ENCODE measurements at regions not wholly inside any gene's neighbourhood (a gene's known extent, or its start where the extent isn't known, plus 50 kb on each side); places are given as distances from the start of the nearest gene placed in this dataset.
"Not testable (repeated sequence)": the region's sequence is repeated elsewhere in the genome, so short reads cannot be mapped to it uniquely, and the experiment has no call there.

DNA sequence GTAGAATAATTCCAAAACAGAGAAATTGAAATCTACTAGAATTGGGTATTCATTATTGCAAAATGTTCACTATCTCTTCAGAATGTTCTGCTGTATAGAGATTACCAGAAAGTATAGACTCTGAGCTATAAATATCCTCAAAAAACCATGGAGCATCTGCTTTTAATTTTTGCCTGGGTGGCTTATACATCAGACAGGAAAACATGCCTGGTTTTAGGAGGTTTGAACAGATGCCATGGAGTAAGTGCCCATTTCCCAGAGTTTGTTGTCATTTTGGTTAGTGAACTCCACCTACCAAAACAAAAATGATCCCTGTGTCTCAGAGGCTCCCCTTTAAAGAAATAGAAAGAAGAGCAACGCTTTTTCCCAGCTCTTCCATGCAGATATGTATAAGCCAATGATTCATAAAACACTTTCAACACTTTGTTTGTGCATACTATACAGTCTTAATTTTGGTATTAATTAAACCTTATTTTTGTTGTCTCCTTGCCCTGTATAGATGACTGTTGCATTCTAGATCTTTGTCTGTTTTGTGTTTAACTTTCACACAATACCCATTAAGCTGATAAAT lies 68.7 kb downstream of the MEPE start:
- peak; percentile 79 for DNase-seq

DNA sequence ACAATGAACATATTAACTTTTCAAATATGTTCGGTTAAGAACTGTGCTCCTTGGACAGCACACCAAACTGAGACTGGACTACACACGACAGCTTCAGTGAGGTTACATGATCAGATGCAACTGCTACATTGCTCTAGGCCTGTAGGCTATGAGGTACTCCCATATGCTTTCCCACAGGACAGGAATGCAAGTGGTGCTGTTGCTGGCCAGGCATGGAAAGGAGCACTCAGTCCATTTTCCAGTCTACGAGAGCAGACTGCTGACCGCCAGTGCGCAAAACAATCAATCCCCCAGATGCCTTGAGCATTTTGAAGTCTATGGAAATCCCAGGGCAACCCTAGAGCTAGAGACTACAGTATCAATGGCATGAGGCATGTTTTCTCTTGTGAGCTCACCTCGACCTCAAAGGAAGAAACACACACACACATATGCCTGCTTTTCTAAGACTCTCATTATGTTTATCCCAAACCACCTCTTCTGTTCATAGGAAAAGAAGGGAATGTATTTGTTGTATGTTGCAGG lies 70.8 kb upstream of the SPP1 start:
- no peak for DNase-seq

DNA sequence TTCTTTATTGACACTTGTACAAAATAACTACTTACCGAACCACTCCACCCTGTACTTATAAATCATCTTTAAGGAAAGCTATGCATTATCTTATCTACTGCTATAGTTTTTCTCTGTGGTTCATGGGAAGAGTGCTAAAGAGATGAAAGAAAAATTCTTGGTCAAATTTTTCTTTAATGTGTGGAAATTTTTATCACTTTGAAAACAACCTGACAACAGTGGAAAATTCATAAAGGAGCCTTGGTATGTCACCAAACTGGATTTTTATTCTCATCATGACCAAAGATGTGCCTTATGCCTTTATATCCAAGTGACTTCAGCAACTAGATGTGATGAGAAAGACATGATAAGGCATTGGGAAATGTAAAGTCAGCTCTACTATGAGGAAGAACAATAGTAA lies 67.2 kb upstream of the SPP1 start:
- DNase-seq = no peak

DNA sequence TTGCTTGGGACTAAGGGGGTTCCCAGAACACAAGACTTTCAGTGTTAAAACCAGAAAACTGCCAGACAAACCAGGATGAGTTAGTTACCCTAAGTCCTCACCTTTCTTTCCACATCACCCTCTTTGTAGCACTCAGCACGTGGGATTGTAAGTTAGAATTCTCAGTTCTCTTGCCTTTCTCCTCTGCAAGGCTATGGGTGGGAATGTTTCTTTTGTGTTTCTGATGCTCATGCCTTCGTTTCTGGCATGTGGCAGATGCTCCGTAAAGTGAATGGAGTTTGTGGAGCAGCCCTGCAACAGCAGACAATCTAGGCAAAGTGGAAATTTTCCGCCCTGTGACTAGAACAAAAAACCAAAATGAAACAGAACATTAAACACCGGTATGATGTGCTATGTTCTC lies 64.7 kb upstream of the SPP1 start:
- DNase-seq = no peak

DNA sequence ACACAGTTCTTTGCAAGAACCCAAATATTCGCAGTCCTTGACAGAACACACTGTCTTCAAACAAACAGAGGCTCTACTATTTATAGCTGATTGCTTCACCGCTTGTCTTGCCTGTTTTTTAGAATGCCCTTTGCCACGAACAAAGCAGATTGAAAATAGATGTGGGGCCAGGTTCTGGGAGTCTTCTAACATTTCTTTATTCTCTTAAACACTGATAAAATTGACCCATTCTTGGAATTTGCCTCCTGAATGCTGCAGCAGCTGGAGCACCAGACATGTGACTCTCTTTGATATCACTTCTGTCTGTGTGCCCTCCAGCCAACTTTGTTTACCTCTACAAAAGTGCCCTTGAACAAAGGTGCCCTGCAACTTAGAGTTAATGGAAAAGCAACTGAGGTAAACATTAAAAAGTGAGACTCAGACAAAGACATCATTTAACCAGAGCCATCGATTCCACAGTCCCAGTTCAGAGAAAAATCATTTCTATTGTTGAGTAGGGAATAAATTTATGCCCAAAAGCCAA lies 64.2 kb upstream of the SPP1 start:
- DNase-seq = no peak

DNA sequence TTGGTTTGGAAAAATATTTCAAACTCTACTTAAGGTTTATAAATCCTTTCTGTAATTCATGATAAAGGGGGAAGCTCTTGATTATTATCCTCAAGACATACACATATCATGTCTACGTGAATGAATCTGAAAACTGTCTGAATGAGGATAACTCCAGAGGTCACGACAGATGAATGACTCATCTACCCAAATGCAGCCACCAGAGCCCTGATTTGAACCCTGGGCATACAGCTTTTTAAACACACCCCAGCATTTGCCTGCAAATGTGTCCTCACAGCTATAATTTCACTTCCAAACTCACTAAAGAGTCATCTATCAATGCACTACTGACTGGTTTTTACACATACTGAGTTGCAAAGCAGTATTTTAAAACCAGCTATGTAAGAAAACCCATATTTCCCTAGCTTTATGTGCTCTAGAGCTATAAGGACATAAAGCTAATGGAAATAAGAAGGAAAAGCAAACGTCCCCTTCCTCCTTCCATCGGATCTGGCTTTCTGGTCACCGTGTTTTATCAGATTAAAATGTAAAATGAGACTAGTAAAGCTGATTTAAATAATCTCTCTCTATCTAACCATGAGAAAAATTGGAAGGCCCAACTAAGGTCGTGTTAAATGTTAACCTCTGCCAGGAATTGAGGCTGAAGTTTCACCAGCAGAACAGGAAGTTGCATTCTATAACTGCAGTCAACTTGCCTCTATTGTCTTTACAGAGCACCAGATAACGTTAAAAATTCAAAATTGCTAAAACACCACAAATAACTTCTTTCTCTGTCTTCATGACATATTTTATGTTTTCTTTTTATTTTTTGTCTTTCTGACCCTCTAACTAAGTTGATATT lies 63.1 kb upstream of the SPP1 start:
- no peak for DNase-seq

GRCh38 chr4:87913896-87914295 lies 61.6 kb upstream of the SPP1 start:
- no peak for DNase-seq

DNA sequence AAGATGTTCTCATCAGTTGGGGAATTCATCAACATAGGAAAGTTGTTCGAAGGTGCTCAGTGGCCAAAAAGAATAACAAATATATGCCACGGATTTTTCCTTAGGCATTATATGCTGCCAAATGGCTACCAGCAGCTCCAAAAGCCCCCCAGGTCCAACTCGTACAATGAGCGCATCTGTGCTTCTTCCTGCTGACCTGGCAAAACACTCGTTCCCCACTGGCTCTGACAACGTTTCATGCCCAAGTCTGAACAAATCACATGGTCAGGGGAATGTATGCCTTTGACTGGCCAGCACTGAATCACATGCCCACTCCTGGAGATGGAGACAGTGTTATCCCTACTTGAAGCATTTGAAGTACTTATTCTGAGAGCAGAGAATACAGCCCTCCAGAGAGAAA lies 59.9 kb upstream of the SPP1 start:
- no peak for DNase-seq

DNA sequence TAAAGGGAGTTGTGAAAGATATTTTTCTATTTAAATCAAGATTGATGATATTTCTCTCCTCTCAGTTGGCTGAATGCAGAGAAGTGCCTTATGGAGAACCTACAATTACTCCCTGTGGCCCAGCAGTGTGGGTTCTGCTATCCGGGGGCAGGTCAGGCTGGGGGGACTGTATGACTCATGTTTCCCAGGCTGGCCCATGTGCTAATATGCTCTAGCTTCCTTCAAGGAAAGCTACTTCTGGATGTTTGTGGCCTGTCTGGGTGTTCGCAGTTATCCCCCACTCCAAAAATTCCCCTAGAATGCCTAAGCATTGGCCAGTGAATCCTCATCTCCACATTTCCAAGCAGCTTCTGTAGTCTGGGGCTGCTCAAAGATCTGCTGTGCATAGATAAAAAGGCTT lies 58.9 kb upstream of the SPP1 start:
- DNase-seq = peak; percentile 18

DNA sequence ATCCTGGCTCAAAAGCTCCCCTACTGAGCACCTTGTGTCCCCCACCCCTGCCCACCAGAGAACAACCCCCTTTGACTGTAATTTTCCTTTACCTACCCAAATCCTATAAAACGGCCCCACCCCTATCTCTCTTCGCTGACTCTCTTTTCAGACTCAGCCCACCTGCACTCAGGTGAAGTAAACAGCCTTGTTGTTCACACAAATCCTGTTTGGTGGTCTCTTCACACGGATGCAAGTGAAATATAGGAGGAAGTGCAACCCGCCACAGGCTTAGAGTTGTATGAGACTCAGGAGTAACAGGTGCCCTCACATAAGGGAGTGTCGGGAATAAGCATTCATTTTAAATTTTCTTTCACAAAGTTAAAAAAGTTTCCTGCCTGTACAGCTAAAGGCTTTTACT lies 57.6 kb upstream of the SPP1 start:
- not testable (repeated sequence) for DNase-seq

GRCh38 chr4:87918314-87919058 lies 57.0 kb upstream of the SPP1 start:
- no peak for DNase-seq

- not testable (repeated sequence) for DNase-seq
Measured at GRCh38 chr4:87919304-87919703, 56.2 kb upstream of the SPP1 start.

DNA sequence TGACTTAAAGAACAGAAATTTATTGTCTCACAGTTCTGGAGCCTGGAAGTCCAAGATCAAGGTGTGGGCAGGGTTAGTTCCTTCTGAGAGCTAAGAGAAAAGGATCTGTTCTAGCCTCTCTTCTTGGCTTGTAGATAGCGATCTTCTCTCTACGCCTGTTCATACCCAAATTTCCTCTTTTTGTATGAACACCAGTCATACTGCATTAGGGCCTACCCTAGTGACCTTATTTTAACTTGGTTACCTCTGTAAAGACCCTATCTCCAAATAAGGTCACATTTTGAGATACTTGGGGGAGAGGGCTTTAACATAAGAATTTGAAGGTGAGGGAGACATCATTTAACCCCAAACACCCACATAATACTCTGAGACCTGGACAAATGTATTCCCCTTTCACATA lies 55.6 kb upstream of the SPP1 start:
- DNase-seq = no peak

DNA sequence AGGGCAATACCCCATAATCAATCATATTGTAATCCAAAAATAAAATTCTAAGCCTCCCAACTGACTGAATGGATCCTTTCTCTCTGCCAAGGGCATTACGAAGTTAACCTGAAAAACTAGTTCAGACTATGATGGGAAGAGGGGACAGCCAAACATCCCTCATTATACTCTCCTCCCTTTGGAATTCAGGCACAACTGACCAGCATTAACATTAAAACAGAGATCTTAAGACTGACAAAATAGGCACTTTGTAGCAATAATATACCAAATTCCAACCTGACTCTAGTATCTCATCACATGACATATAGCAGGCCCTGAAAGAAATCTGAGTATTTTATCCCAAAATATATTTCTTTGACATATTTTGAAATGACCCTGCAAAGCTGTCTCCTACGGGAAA lies 55.0 kb upstream of the SPP1 start:
- DNase-seq = no peak

DNA sequence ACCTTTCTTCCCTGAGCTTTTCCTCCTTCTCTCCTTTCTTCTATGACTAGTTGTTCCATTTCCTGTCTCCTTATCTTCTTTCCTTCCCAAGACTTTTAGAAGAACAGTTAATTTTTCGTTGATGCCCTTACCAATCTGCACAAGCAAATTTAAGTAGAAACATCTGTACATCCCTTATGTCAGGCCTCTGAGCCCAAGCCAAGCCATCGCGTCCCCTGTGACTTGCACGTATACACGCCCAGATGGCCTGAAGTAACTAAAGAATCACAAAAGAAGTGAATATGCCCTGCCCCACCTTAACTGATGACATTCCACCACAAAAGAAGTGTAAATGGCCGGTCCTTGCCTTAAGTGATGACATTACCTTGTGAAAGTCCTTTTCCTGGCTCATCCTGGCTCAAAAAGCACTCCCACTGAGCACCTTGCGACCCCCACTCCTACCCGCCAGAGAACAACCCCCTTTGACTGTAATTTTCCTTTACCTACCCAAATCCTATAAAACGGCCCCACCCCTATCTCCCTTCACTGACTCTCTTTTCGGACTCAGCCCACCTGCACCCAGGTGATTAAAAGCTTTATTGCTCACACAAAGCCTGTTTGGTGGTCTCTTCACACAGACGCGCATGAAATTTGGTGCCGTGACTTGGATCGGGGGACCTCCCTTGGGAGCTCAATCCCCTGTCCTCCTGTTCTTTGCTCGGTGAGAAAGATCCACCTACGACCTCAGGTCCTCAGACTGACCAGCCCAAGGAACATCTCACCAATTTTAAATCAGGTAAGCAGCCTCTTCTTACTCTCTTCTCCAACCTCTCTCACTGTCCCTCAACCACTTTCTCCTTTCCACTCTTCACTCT lies 53.7 kb upstream of the SPP1 start:
- DNase-seq = not testable (repeated sequence)

DNA sequence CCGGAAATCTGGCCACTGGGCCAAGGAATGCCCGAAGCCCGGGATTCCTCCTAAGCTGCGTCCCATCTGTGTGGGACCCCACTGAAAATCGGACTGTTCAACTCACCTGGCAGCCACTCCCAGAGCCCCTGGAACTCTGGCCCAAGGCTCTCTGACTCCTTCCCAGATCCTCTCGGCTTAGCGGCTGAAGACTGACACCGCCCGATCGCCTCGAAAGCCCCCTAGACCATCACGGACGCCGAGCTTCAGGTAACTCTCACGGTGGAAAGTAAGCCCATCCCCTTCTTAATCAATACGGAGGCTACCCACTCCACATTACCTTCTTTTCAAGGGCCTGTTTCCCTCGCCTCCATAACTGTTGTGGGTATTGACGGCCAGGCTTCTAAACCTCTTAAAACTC lies 51.4 kb upstream of the SPP1 start:
- not testable (repeated sequence) for DNase-seq
